ENCODE measurements at regions not wholly inside any gene's neighbourhood (a gene's known extent, or its start where the extent isn't known, plus 50 kb on each side); places are given as distances from the start of the nearest gene placed in this dataset.

- DNase-seq = no peak
Measured at GRCh38 chr2:145265244-145265643, 745.3 kb upstream of the ZEB2 start.

- no peak for DNase-seq
Measured at GRCh38 chr2:145260674-145261073, 740.8 kb upstream of the ZEB2 start.

- no peak for DNase-seq
Measured at GRCh38 chr2:145260081-145260480, 740.2 kb upstream of the ZEB2 start.

GRCh38 chr2:145258903-145259579 lies 739.1 kb upstream of the ZEB2 start:
- DNase-seq = no peak

- DNase-seq = no peak
Measured at GRCh38 chr2:145257931-145258330, 738.0 kb upstream of the ZEB2 start.

GRCh38 chr2:145256551-145256950 lies 736.6 kb upstream of the ZEB2 start:
- DNase-seq = no peak

- no peak for DNase-seq
Measured at GRCh38 chr2:145254291-145254690, 734.4 kb upstream of the ZEB2 start.

GRCh38 chr2:145253492-145253891 lies 733.6 kb upstream of the ZEB2 start:
- no peak for DNase-seq

GRCh38 chr2:145245268-145245870 lies 725.5 kb upstream of the ZEB2 start:
- no peak for DNase-seq

- no peak for DNase-seq
Measured at GRCh38 chr2:145235312-145235711, 715.4 kb upstream of the ZEB2 start.

GRCh38 chr2:145230546-145230945 lies 710.6 kb upstream of the ZEB2 start:
- DNase-seq = no peak

- no peak for DNase-seq
Measured at GRCh38 chr2:145228506-145228905, 708.6 kb upstream of the ZEB2 start.

GRCh38 chr2:145226901-145227300 lies 707.0 kb upstream of the ZEB2 start:
- no peak for DNase-seq

- no peak for DNase-seq
Measured at GRCh38 chr2:145221516-145221915, 701.6 kb upstream of the ZEB2 start.

GRCh38 chr2:145221032-145221431 lies 701.1 kb upstream of the ZEB2 start:
- no peak for DNase-seq

GRCh38 chr2:145220496-145220895 lies 700.6 kb upstream of the ZEB2 start:
- peak; percentile 93 for DNase-seq

- DNase-seq = no peak
Measured at GRCh38 chr2:145207884-145208283, 688.0 kb upstream of the ZEB2 start.

- DNase-seq = no peak
Measured at GRCh38 chr2:145206496-145207281, 686.8 kb upstream of the ZEB2 start.

- no peak for DNase-seq
Measured at GRCh38 chr2:145203891-145204290, 684.0 kb upstream of the ZEB2 start.

- no peak for DNase-seq
Measured at GRCh38 chr2:145199827-145200706, 680.1 kb upstream of the ZEB2 start.

- peak; percentile 62 for DNase-seq
Measured at GRCh38 chr2:145199042-145199441, 679.1 kb upstream of the ZEB2 start.

GRCh38 chr2:145198555-145198954 lies 678.6 kb upstream of the ZEB2 start:
- no peak for DNase-seq

GRCh38 chr2:145197944-145198343 lies 678.0 kb upstream of the ZEB2 start:
- DNase-seq = peak; percentile 25
